HG03442 (cell line): ENCODE measurements at regions not wholly inside any gene's neighbourhood (a gene's known extent, or its start where the extent isn't known, plus 50 kb on each side); places are given as distances from the start of the nearest gene placed in this dataset.

Source experiments
- ATAC-seq: cut with Tn5 transposase; IDR thresholded peaks from one replicate; pipeline ENCODE4 v1.9.1; 2021; ENCODE audit warnings: mild to moderate bottlenecking, moderate library complexity; ENCODE audit not compliant: unreplicated experiment

DNA sequence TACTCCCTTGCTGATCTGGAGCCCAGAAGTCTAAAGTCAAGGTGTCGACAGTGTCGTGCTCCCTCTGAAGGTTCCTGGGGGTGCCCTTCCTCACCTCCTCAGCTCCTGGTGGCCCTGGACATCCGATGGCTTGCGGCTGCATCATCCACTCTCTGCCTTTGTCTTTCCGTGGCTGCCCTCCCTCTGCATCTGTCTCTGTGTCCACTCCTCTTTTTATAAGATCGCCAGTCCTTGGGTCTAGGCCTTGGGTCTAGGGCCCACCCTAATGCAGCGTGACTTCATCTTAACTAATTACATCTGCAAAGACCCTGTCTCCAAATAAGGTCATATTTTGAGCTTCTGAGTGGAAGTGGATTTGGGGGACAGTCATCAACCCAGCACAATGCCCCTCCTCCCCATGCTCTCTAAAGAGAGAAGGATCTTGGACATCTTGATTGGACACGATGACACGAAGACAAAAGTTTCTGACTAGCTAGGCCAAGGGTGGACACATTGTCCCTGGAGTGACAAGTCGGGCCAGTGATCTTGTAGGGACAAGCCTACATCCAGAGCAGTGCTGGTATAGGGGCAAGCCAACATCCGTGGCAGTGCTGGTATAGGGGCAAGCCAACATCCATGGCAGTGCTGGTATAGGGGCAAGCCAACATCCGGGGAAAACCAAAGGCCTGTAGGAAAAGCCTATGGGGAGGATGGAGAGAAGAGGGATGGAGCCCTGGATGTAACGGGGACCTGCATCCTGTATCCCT lies 93.9 kb upstream of the DIO3 start:
- ATAC-seq: no peak

- ATAC-seq: no peak
These were observed 91.7 kb upstream of the DIO3 start for GRCh38 chr14:101469382-101470247.

GRCh38 chr14:101470266-101470665 lies 91.0 kb upstream of the DIO3 start:
- no peak for ATAC-seq

GRCh38 chr14:101471723-101472517 lies 89.4 kb upstream of the DIO3 start:
- no peak for ATAC-seq

- no peak for ATAC-seq
These were observed 88.8 kb upstream of the DIO3 start for GRCh38 chr14:101472518-101472849.

- ATAC-seq: no peak
These were observed 88.1 kb upstream of the DIO3 start for GRCh38 chr14:101473045-101473729.

GRCh38 chr14:101473795-101474562 lies 87.3 kb upstream of the DIO3 start:
- ATAC-seq: no peak

- no peak for ATAC-seq
These were observed 86.5 kb upstream of the DIO3 start for GRCh38 chr14:101474563-101475455.

GRCh38 chr14:101475456-101476257 lies 85.6 kb upstream of the DIO3 start:
- no peak for ATAC-seq

- no peak for ATAC-seq
These were observed 84.9 kb upstream of the DIO3 start for GRCh38 chr14:101476258-101476915.

DNA sequence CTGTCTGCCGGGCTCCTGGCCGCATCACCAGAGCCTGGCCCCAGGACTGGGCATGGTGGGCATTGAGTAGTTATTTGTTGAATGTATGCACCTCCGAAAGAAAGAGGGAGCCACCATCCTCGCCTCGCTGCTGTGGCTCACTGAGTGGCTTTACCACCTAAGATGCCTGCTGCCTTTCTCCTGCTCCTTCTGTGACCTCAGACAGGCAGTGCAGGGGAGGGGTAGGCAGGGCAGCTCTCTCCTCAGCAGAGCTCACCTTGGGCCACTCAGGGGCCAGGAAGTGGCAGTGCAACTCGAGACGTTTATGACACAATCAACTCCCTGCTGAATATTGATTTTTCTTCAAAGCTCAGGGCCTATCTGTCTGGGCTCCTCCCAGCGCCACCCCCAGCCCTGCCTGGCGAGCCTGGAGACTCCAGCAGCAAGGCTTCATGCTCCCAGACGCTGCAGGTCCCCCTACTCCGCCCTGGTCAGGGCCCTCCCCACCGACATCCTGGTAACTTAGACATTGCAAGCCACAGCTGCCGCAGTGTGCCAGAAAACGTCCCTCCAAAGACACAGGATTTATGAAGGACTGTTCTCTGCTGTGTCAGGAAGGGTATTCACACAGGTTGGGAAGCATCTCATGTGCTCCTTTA lies 84.3 kb upstream of the DIO3 start:
- no peak for ATAC-seq

- ATAC-seq: no peak
These were observed 83.6 kb upstream of the DIO3 start for GRCh38 chr14:101477648-101478047.

DNA sequence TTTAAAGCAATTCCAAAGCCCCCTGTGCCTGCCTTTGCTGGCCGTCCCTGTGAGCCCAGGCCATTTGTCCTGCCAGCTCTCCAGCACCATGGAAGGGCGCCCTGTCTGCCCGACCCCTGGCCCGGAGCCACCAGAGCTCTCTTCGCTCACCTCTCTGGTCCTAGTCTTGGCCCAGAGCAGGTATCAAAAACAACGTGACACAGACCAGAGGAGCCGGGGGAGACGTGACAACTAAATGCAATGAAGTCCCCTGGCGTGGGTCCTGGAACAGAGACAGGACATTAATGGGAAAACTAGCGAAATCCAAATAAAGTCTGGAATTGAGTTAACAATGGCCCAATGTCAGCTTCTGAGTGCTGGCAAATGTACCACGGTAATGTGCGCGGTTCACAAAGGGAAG lies 83.2 kb upstream of the DIO3 start:
- ATAC-seq: no peak

DNA sequence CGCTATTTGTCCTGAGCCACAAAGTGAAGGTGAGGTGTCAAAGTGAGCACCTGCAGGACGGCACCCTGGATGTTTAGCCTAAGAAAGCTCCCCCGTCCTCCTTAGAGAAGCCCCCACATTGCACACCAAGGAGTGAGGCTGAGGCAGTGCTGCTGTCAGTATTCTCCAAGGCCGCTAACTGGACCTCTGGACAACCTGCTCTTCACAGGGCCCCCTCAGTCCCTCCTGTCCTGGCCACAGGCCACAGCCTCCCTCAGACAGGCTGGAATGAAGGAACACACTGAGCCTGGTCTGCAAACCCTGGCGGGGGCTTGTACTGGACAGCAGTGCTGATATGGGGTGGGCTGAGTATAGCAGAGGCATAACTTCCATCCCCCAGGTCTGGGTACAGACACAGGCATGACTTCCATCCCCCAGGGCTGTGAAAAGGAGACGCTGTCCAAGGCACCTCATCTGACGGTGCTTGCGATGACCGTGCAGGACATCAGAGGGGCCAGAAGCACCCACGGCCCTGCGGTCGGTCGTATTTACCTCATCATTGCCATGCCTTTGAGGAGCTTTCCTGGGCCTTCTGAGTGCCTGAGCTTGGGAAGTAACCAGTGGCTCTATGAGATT lies 82.4 kb upstream of the DIO3 start:
- no peak for ATAC-seq

DNA sequence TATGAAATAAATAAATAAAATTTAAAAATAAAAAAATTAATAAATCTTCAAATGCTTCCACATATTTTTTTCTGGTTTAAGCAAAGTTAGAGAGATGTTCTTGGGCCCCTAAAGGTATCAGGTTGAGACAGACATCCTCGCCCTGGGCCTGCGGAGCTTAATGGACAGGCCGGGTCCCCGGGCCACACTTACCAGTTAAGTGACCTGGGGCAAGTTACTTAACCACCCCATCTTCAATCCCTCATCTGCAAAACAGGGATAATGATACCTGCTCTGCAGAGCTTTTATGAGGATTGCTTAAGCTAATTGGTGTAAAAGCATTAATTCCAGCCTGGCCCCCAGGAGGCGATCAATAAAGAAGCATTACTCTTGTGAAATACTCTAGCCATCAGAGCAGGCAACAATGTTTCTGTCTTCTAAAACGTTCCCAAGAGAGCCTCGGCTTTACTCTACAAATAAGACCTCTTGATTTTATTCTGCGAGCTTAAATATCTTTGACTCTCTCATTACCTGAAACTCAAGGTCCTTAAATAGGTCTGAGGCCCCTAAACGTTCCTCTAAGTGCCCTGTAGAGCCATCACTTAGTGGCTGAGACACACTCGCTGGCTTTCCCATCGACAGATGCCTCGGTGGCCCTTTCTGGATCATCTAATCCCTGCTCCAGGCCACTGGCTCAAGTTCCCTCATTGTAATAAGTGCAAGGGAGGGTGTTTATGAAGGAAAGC lies 81.1 kb upstream of the DIO3 start:
- no peak for ATAC-seq
